Activated B cell treated with CpG ODN at 0.5 μM for 24 hours (primary cell): ENCODE measurements at regions not wholly inside any gene's neighbourhood (a gene's known extent, or its start where the extent isn't known, plus 50 kb on each side); places are given as distances from the start of the nearest gene placed in this dataset.

ENCODE experiments used
- ATAC-seq: fragments of 200-7000 bp; cut with Tn5 transposase; one replicate; pipeline ENCODE4 v1.10.0; 2021; ENCODE audit warnings: low read depth, mild to moderate bottlenecking, moderate library complexity
- CTCF ChIA-PET: fragments of 350-600 bp; sonication (Branson Sonifier 250); formaldehyde crosslinking; loops from one replicate; lab custom pipeline; 2021; ENCODE audit warnings: antibody characterized with exemption; lab: Charles Lee
- POLR2A ChIA-PET: fragments of 350-600 bp; sonication (Branson Sonifier 250); formaldehyde crosslinking; loops from one replicate; lab custom pipeline; 2021; ENCODE audit warnings: antibody characterized with exemption; lab: Charles Lee
- DNase-seq: peaks from one replicate; pipeline ENCODE4 v3.0.0; 2022
- H3K27ac Mint-ChIP-seq: one replicate; pipeline ENCODE4 v1.8.0; 2020; ENCODE audit warnings: mixed read lengths
- H3K27me3 Mint-ChIP-seq: one replicate; pipeline ENCODE4 v1.8.0; 2021; ENCODE audit warnings: mixed read lengths
- H3K36me3 Mint-ChIP-seq: one replicate; pipeline ENCODE4 v1.8.0; 2021; ENCODE audit warnings: low read depth, mixed read lengths
- H3K4me1 Mint-ChIP-seq: one replicate; pipeline ENCODE4 v1.8.0; 2021; ENCODE audit warnings: mixed read lengths
- H3K4me3 Mint-ChIP-seq: one replicate; pipeline ENCODE4 v1.8.0; 2020; ENCODE audit warnings: mild to moderate bottlenecking, mixed read lengths
- H3K9me3 Mint-ChIP-seq: one replicate; pipeline ENCODE4 v1.8.0; 2020; ENCODE audit warnings: mixed read lengths
- CTCF ChIP-seq: fragments of 200-600 bp; IDR thresholded peaks from one replicate; pipeline ENCODE4 v1.8.0; 2022; ENCODE audit warnings: antibody characterized with exemption, mild to moderate bottlenecking
- intact Hi-C: fragments of 100-400 bp; cut with micrococcal nuclease; formaldehyde crosslinking; loops from one replicate; pipeline ENCODE4 v1.15.1; 2024

GRCh38 chr21:32101277-32101676, 177.6 kb downstream of the MIS18A start:
- ChIA-PET CTCF (no interaction called here), POLR2A (no interaction called here)
- peaks cover 9% of the 10 kb centered on the region for H3K27me3 Mint-ChIP-seq
- intact Hi-C loops, result no loop called here
- no peaks in the 10 kb centered on the region for H3K4me1 Mint-ChIP-seq
- no peak overlapping the region for H3K4me3 Mint-ChIP-seq
- H3K9me3 Mint-ChIP-seq, result peaks cover 3% of the 10 kb centered on the region
- no peaks in the 10 kb centered on the region for H3K36me3 Mint-ChIP-seq
- no peak overlapping the region for H3K27ac Mint-ChIP-seq
- ATAC-seq (no peak), DNase-seq (no peak)
- no peak for TF ChIP-seq CTCF

- Mint-ChIP-seq H3K9me3 (peaks cover 2% of the 10 kb centered on the region), H3K27me3 (peaks cover 9% of the 10 kb centered on the region), H3K4me1 (no peaks in the 10 kb centered on the region), H3K27ac (no peak overlapping the region), H3K4me3 (no peak overlapping the region), H3K36me3 (no peaks in the 10 kb centered on the region)
- intact Hi-C loops, result no loop called here
- DNase-seq (no peak), ATAC-seq (no peak)
- CTCF ChIA-PET, result no interaction called here
- POLR2A ChIA-PET, result no interaction called here
- no peak for TF ChIP-seq CTCF
These were observed 178.4 kb downstream of the MIS18A start for GRCh38 chr21:32100423-32100822.

- no peak for DNase-seq
- intact Hi-C loops, result no loop called here
- POLR2A ChIA-PET, result no interaction called here
These were observed 178.9 kb downstream of the MIS18A start for GRCh38 chr21:32099812-32100416.

GRCh38 chr21:32096411-32096810, 182.4 kb downstream of the MIS18A start:
- ATAC-seq (no peak), DNase-seq (no peak)
- Mint-ChIP-seq H3K27me3 (peaks cover 12% of the 10 kb centered on the region), H3K4me3 (no peak overlapping the region), H3K9me3 (peaks cover 4% of the 10 kb centered on the region), H3K27ac (no peak overlapping the region), H3K36me3 (no peaks in the 10 kb centered on the region), H3K4me1 (no peaks in the 10 kb centered on the region)
- TF ChIP-seq CTCF, result no peak
- POLR2A ChIA-PET, result no interaction called here
- CTCF ChIA-PET, result no interaction called here
- intact Hi-C loops, result no loop called here

More at GRCh38 chr21:32099812-32100416, 178.9 kb downstream of the MIS18A start:
- Mint-ChIP-seq H3K27ac (no peak overlapping the region), H3K9me3 (no peaks in the 10 kb centered on the region), H3K27me3 (peaks cover 9% of the 10 kb centered on the region), H3K4me3 (no peak overlapping the region), H3K36me3 (no peaks in the 10 kb centered on the region), H3K4me1 (no peaks in the 10 kb centered on the region)
- no peak for TF ChIP-seq CTCF
- CTCF ChIA-PET, result no interaction called here
- ATAC-seq, result no peak

- no peaks in the 10 kb centered on the region for H3K4me1 Mint-ChIP-seq
- H3K4me3 Mint-ChIP-seq, result no peak overlapping the region
- CTCF ChIA-PET, result no interaction called here
- no peak for ATAC-seq
- TF ChIP-seq CTCF, result no peak
- no peaks in the 10 kb centered on the region for H3K36me3 Mint-ChIP-seq
- H3K27me3 Mint-ChIP-seq, result peaks cover 8% of the 10 kb centered on the region
- intact Hi-C loops, result no loop called here
- peaks cover 4% of the 10 kb centered on the region for H3K9me3 Mint-ChIP-seq
- POLR2A ChIA-PET, result no interaction called here
- DNase-seq, result no peak
- H3K27ac Mint-ChIP-seq, result no peak overlapping the region
These were observed 184.0 kb downstream of the MIS18A start for GRCh38 chr21:32094804-32095203.
